SK-N-MC (cell line): ENCODE measurements at regions not wholly inside any gene's neighbourhood (a gene's known extent, or its start where the extent isn't known, plus 50 kb on each side); places are given as distances from the start of the nearest gene placed in this dataset.

Experiments
- EZH2 ChIP-seq: fragments of 200-600 bp; sonication (generic); IDR thresholded peaks from one replicate; pipeline ENCODE4 v1.6.1; 2017; ENCODE audit warnings: antibody characterized with exemption
- POLR2AphosphoS5 ChIP-seq: IDR thresholded peaks from 2 replicates; pipeline ENCODE4 v1.6.1; 2012; ENCODE audit warnings: mild to moderate bottlenecking, low read depth, low read length, borderline replicate concordance

DNA sequence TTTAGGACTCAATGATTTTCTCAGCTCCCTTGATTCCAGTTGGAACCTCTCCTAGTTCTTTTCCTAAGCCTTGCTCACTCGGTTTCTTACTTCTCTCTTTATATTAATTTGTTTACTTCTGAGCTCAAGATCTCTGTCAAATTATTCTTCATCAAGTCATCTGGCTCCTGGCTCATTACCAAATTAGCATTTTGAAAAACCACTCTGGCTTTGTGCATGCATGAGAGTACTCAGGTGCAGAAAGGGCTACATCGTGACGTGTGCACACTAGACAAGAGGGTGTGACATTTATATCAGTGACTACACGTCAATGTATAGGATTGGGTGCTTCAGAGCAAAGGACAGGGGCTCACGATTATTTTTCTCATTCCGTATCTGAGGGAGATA lies 645.7 kb upstream of the DPP6 start:
- TF ChIP-seq POLR2AphosphoS5: no peak
- no peak for TF ChIP-seq EZH2
